ENCODE measurements at regions not wholly inside any gene's neighbourhood (a gene's known extent, or its start where the extent isn't known, plus 50 kb on each side); places are given as distances from the start of the nearest gene placed in this dataset.

DNA sequence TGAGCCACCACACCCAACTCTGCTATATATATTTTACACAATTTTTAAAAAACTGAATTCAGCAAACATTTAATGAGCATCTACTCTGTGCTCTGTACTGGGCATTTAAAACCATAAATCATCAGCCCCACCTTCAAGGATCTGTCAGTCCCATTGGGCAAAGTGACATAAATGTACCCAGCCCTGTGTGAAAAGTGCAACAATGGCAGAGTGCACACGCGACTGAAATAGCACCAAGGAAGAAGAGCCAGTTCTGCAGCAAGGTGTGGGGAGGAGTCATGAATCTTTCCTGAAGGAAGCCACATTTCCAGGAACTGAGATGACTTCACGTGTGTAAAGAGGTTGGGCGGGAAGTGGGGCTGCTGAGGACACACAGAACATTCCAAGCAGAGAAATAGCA is 111.5 kb upstream of the ATP6AP2 start:
- DNase-seq (ENCODE audit: low read depth) (no peak), FAIRE-seq (no peak)
- TF ChIP-seq, protein P1, sequence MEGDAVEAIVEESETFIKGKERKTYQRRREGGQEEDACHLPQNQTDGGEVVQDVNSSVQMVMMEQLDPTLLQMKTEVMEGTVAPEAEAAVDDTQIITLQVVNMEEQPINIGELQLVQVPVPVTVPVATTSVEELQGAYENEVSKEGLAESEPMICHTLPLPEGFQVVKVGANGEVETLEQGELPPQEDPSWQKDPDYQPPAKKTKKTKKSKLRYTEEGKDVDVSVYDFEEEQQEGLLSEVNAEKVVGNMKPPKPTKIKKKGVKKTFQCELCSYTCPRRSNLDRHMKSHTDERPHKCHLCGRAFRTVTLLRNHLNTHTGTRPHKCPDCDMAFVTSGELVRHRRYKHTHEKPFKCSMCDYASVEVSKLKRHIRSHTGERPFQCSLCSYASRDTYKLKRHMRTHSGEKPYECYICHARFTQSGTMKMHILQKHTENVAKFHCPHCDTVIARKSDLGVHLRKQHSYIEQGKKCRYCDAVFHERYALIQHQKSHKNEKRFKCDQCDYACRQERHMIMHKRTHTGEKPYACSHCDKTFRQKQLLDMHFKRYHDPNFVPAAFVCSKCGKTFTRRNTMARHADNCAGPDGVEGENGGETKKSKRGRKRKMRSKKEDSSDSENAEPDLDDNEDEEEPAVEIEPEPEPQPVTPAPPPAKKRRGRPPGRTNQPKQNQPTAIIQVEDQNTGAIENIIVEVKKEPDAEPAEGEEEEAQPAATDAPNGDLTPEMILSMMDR (IDR thresholded peaks at IDR 0.05; ENCODE audit: insufficient read depth, low read length, severe bottlenecking) = no peak

GRCh38 chrX:40468033-40468846 is 112.5 kb upstream of the ATP6AP2 start:
- Histone ChIP-seq H3K4me3 (ENCODE audit: low read depth, low read length) (no peak overlapping the region), H3K27me3 (ENCODE audit: control insufficient read depth, insufficient read depth, low read length) (no peaks in the 10 kb centered on the region), H3K36me3 (ENCODE audit: control insufficient read depth, insufficient read depth, low read length) (no peaks in the 10 kb centered on the region)
- DNase-seq (ENCODE audit: low read depth) (peak; percentile 40), FAIRE-seq (no peak)
- TF ChIP-seq, protein P1 (IDR thresholded peaks at IDR 0.05; ENCODE audit: insufficient read depth, low read length, severe bottlenecking) = peak; percentile 40

More for the DNA sequence above, 111.5 kb upstream of the ATP6AP2 start:
- Histone ChIP-seq H3K4me3 (ENCODE audit: low read depth, low read length) (no peak overlapping the region), H3K36me3 (ENCODE audit: control insufficient read depth, insufficient read depth, low read length) (no peaks in the 10 kb centered on the region), H3K27me3 (ENCODE audit: control insufficient read depth, insufficient read depth, low read length) (no peaks in the 10 kb centered on the region)

GRCh38 chrX:40467454-40467853 is 113.3 kb upstream of the ATP6AP2 start:
- H3K27me3 ChIP-seq (ENCODE audit: control insufficient read depth, insufficient read depth, low read length) = no peaks in the 10 kb centered on the region
- TF ChIP-seq, protein P1 (IDR thresholded peaks at IDR 0.05; ENCODE audit: insufficient read depth, low read length, severe bottlenecking) = no peak
- no peak for FAIRE-seq
- no peak for DNase-seq (ENCODE audit: low read depth)
- no peak overlapping the region for H3K4me3 ChIP-seq (ENCODE audit: low read depth, low read length)
- H3K36me3 ChIP-seq (ENCODE audit: control insufficient read depth, insufficient read depth, low read length) = no peaks in the 10 kb centered on the region

DNA sequence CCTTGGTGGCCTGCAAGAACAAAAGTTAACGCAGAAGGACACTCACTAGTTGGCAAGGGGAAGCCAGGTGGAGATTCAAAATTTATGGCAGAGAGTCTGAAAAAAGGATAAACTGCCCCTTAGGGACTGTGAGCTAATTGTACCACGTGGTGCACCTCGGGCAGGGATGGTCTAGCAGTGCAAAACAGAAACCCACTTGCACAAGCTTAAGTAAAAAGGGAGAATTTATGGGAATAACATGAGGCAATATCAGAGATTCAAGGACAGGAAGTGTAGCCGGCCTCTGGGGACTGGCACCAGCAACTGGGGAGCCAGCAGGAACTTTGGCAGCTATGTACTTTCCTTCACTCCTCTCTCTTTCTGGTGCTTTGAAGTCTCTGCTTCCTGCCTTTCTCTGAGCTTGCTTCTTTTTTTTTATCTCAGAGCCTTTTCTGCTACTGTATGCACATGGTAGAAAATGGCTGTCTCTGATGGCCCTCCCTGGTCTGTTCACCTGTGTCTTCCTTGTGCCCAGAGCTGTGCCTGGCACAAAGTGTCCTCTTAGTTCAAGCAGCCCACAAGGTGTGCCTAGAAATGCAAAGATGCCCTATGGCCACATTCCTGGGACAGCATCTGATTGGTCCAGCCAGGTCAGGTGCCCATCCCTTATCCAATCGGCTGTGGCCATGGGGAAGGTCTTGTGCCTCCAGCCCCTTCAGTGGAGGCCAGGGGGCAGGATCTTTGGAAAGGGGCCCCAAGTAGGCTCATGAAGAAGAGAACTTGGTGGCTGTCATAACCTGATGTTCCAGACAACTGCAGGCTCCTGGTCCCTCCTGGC is 114.8 kb upstream of the ATP6AP2 start:
- FAIRE-seq = no peak
- no peak for DNase-seq (ENCODE audit: low read depth)

GRCh38 chrX:40462795-40463194 is 118.0 kb upstream of the ATP6AP2 start:
- DNase-seq (ENCODE audit: low read depth) = no peak
- Histone ChIP-seq H3K4me3 (ENCODE audit: low read depth, low read length) (no peak overlapping the region), H3K36me3 (ENCODE audit: control insufficient read depth, insufficient read depth, low read length) (no peaks in the 10 kb centered on the region), H3K27me3 (ENCODE audit: control insufficient read depth, insufficient read depth, low read length) (no peaks in the 10 kb centered on the region)
- FAIRE-seq = no peak
- TF ChIP-seq, protein P1 (IDR thresholded peaks at IDR 0.05; ENCODE audit: insufficient read depth, low read length, severe bottlenecking) = no peak

More for the DNA sequence above, 114.8 kb upstream of the ATP6AP2 start:
- Histone ChIP-seq H3K4me3 (ENCODE audit: low read depth, low read length) (no peak overlapping the region), H3K36me3 (ENCODE audit: control insufficient read depth, insufficient read depth, low read length) (no peaks in the 10 kb centered on the region), H3K27me3 (ENCODE audit: control insufficient read depth, insufficient read depth, low read length) (no peaks in the 10 kb centered on the region)
- TF ChIP-seq, protein P1 (IDR thresholded peaks at IDR 0.05; ENCODE audit: insufficient read depth, low read length, severe bottlenecking) = no peak

Data from bronchial epithelial cell (primary cell).